IMR-90 (cell line): ENCODE measurements at regions not wholly inside any gene's neighbourhood (a gene's known extent, or its start where the extent isn't known, plus 50 kb on each side); places are given as distances from the start of the nearest gene placed in this dataset.

Source experiments
- ATAC-seq: fragments of 200-7000 bp; cut with Tn5 transposase; 2 replicates; pipeline ENCODE4 v1.9.1; 2020; ENCODE audit warnings: low read depth, mild to moderate bottlenecking, moderate library complexity
- BruUV-seq: library from RNA; stranded (reverse); fragments of 400-500 nt; replicated peaks from 2 replicates; lab custom pipeline; 2021; lab: Mats Ljungman, UMichigan
- CTCF ChIA-PET: fragments of 300-600 bp; formaldehyde crosslinking; extraction: SDS; loops from one replicate; lab custom pipeline; 2021; ENCODE audit warnings: antibody characterized with exemption; lab: Yijun Ruan, JAX
- POLR2A ChIA-PET: fragments of 300-600 bp; sonication (Branson Sonifier 250); formaldehyde crosslinking; loops from one replicate; lab custom pipeline; 2022; ENCODE audit warnings: antibody characterized with exemption; ENCODE audit not compliant: unreplicated experiment; lab: Charles Lee
- DNase-seq: peaks from one replicate; pipeline ENCODE4 v3.0.0; 2013
- H2AFZ ChIP-seq: replicated peaks from 2 replicates; pipeline ENCODE3; 2013; ENCODE audit warnings: low read length, mild to moderate bottlenecking; ENCODE audit not compliant: poor library complexity
- H2AK5ac ChIP-seq: 2 replicates; pipeline ENCODE4 v1.6.1; 2013; ENCODE audit warnings: low read depth, low read length, inconsistent platforms
- H2AK9ac ChIP-seq: replicated peaks from 2 replicates; pipeline ENCODE3; 2013; ENCODE audit warnings: mild to moderate bottlenecking, low read depth, low read length, moderate library complexity; ENCODE audit not compliant: poor library complexity
- H2BK120ac ChIP-seq: 2 replicates; pipeline ENCODE4 v1.6.1; 2013; ENCODE audit warnings: low read depth, low read length, inconsistent platforms
- H2BK15ac ChIP-seq: 3 replicates; pipeline ENCODE4 v1.6.1; 2013; ENCODE audit warnings: low read depth, low read length, inconsistent platforms
- H2BK20ac ChIP-seq: 2 replicates; pipeline ENCODE4 v1.6.1; 2013; ENCODE audit warnings: low read depth, mild to moderate bottlenecking, inconsistent platforms, low read length, moderate library complexity
- H2BK5ac ChIP-seq: 2 replicates; pipeline ENCODE4 v1.6.1; 2013; ENCODE audit warnings: mild to moderate bottlenecking, low read depth, low read length, inconsistent platforms; ENCODE audit not compliant: poor library complexity, severe bottlenecking
- H3K14ac ChIP-seq: replicated peaks from 2 replicates; pipeline ENCODE4 v1.6.1; 2013; ENCODE audit warnings: low read depth, low read length, inconsistent platforms
- H3K18ac ChIP-seq: 2 replicates; pipeline ENCODE4 v1.6.1; 2013; ENCODE audit warnings: low read depth, low read length, control low read depth
- H3K23ac ChIP-seq: 2 replicates; pipeline ENCODE4 v1.6.1; 2013; ENCODE audit warnings: low read depth, low read length, inconsistent platforms
- H3K27ac ChIP-seq: 2 replicates; pipeline ENCODE4 v1.5.1; 2013; ENCODE audit warnings: mild to moderate bottlenecking, control low read depth, low read length; ENCODE audit not compliant: insufficient read depth
- H3K27me3 ChIP-seq: 2 replicates; pipeline ENCODE4 v1.6.1; 2013; ENCODE audit warnings: low read length; ENCODE audit not compliant: control insufficient read depth, insufficient read depth
- H3K36me3 ChIP-seq: 2 replicates; pipeline ENCODE4 v1.6.1; 2013; ENCODE audit warnings: low read length, mixed read lengths; ENCODE audit not compliant: control insufficient read depth, insufficient read depth
- H3K4ac ChIP-seq: 2 replicates; pipeline ENCODE4 v1.6.1; 2013; ENCODE audit warnings: low read depth, low read length, inconsistent platforms
- H3K4me1 ChIP-seq: 2 replicates; pipeline ENCODE4 v1.6.1; 2013; ENCODE audit warnings: low read length, mixed read lengths; ENCODE audit not compliant: control insufficient read depth, insufficient read depth
- H3K4me2 ChIP-seq: 2 replicates; pipeline ENCODE4 v1.6.1; 2013; ENCODE audit warnings: low read depth, mild to moderate bottlenecking, control low read depth, low read length, moderate library complexity
- H3K4me3 ChIP-seq: 2 replicates; pipeline ENCODE4 v1.5.1; 2013; ENCODE audit warnings: low read depth, mild to moderate bottlenecking, control low read depth, low read length, moderate library complexity; ENCODE audit not compliant: insufficient read depth
- H3K56ac ChIP-seq: 2 replicates; pipeline ENCODE4 v1.6.1; 2013; ENCODE audit warnings: low read length, inconsistent platforms; ENCODE audit not compliant: insufficient read depth; ENCODE audit errors: extremely low read depth
- H3K79me1 ChIP-seq, 2 experiments: 2 replicates each; pipeline ENCODE4 v1.6.1; 2013; ENCODE audit warnings: low read length in 2 of 2, inconsistent platforms in 1 of 2, low read depth in 1 of 2
- H3K9ac ChIP-seq: 2 replicates; pipeline ENCODE4 v1.6.1; 2013; ENCODE audit warnings: low read depth, low read length, control low read depth
- H3K9me1 ChIP-seq: 2 replicates; pipeline ENCODE4 v1.6.1; 2013; ENCODE audit warnings: low read length, inconsistent platforms; ENCODE audit not compliant: insufficient read depth
- H3K9me3 ChIP-seq: 2 replicates; pipeline ENCODE4 v1.6.1; 2013; ENCODE audit warnings: low read length; ENCODE audit not compliant: control insufficient read depth, insufficient read depth
- H4K20me1 ChIP-seq: 2 replicates; pipeline ENCODE4 v1.6.1; 2013; ENCODE audit warnings: low read length, inconsistent platforms; ENCODE audit not compliant: insufficient read depth
- H4K5ac ChIP-seq: 2 replicates; pipeline ENCODE4 v1.6.1; 2013; ENCODE audit warnings: mild to moderate bottlenecking, low read depth, low read length, control low read depth
- H4K8ac ChIP-seq, 2 experiments: 2 replicates each; pipeline ENCODE4 v1.6.1; 2013; ENCODE audit warnings: low read depth in 2 of 2, low read length in 2 of 2, control low read depth in 1 of 2, inconsistent platforms in 1 of 2
- H4K91ac ChIP-seq: 2 replicates; pipeline ENCODE4 v1.6.1; 2013; ENCODE audit warnings: low read depth, low read length, inconsistent platforms; ENCODE audit not compliant: insufficient read depth
- CEBPB ChIP-seq: IDR thresholded peaks from 2 replicates; pipeline ENCODE4 v1.6.1; 2012; ENCODE audit warnings: low read depth, low read length, improper control_type of control experiment
- SMC3 ChIP-seq: fragments of 150-350 bp; IDR thresholded peaks from 2 replicates; pipeline ENCODE4 v1.6.1; 2016; ENCODE audit warnings: low read depth, mild to moderate bottlenecking, antibody characterized with exemption, low read length, moderate library complexity
- WGBS, 2 experiments: methylation state at CpG; one replicate each; pipeline versions ENCODE4 v1.1.5 to v1.1.7; 2013; ENCODE audit warnings: missing lambda C conversion rate in 2 of 2; ENCODE audit not compliant: insufficient read length in 1 of 2; ENCODE audit errors: extremely low coverage in 2 of 2; 5-methylcytosine and 5-hydroxymethylcytosine counted together
- dilution Hi-C: fragments of 300-500 bp; cut with HindIII; formaldehyde crosslinking; loops from one replicate; pipeline ENCODE4 v1.14.3; 2018; ENCODE audit warnings: low sequenced_read_pairs; ENCODE audit not compliant: unreplicated experiment
- in situ Hi-C: fragments of 300-500 bp; cut with MboI; formaldehyde crosslinking; loops from 3 replicates; pipeline ENCODE4 v1.14.3; 2019; ENCODE audit warnings: low sequenced_read_pairs, inconsistent platforms, mixed read lengths
- intact Hi-C: fragments of 100-400 bp; cut with micrococcal nuclease; formaldehyde crosslinking; loops from 2 replicates; pipeline ENCODE4 v1.10.0; 2022

GRCh38 chr2:122543815-122544214, 788.4 kb downstream of the TSN start:
- no peaks in the 10 kb centered on the region for H3K9me1 ChIP-seq
- no peak overlapping the region for H2BK15ac ChIP-seq
- TF ChIP-seq SMC3: no peak
- TF ChIP-seq CEBPB: peak; percentile 87
- intact Hi-C loops (no loop called here), dilution Hi-C loops (no loop called here), in situ Hi-C loops (no loop called here)
- ChIA-PET POLR2A (no interaction called here), CTCF (no interaction called here)
- ATAC-seq (no peak; the same call in 1 of the 2 replicates), DNase-seq (peak; percentile 52)
- H3K4me2 ChIP-seq: no peak overlapping the region
- no peak overlapping the region for H3K18ac ChIP-seq
- H3K14ac ChIP-seq: no peak overlapping the region
- H2BK120ac ChIP-seq: no peak overlapping the region
- H3K4ac ChIP-seq: no peak overlapping the region
- 0 out of 2 replicates have a peak, but pooled peaks cover 2% of the 10 kb centered on the region for H3K9me3 ChIP-seq
- no peaks in the 10 kb centered on the region for H4K20me1 ChIP-seq
- H2AK5ac ChIP-seq: no peak overlapping the region
- H3K4me1 ChIP-seq: no peaks in the 10 kb centered on the region
- H2AFZ ChIP-seq: no peak overlapping the region
- no peak overlapping the region for H3K56ac ChIP-seq
- H3K79me1 ChIP-seq: no peaks in the 10 kb centered on the region
- no TSS peak for BruUV-seq
- no peak overlapping the region for H3K9ac ChIP-seq
- no peak overlapping the region for H3K4me3 ChIP-seq
- no peaks in the 10 kb centered on the region for H3K27me3 ChIP-seq
- H3K23ac ChIP-seq: no peak overlapping the region
- H2AK9ac ChIP-seq: no peak overlapping the region
- no peak overlapping the region for H3K27ac ChIP-seq
- no peak overlapping the region for H2BK5ac ChIP-seq
- H2BK20ac ChIP-seq: no peak overlapping the region
- H4K8ac ChIP-seq: no peak overlapping the region
- no peak overlapping the region for H4K5ac ChIP-seq
- no CpG with 5 or more reads among the region's 2 CpGs for WGBS, 2 experiments
- no peak overlapping the region for H4K91ac ChIP-seq
- H3K36me3 ChIP-seq: no peaks in the 10 kb centered on the region
